GM10248 (cell line): ENCODE measurements at regions not wholly inside any gene's neighbourhood (a gene's known extent, or its start where the extent isn't known, plus 50 kb on each side); places are given as distances from the start of the nearest gene placed in this dataset.

Experiments
- CTCF ChIA-PET: fragments of 300-600 bp; sonication (Branson Sonifier 250); formaldehyde crosslinking; extraction: SDS; loops from one replicate; lab custom pipeline; 2021; ENCODE audit warnings: antibody characterized with exemption; lab: Yijun Ruan, JAX
- POLR2A ChIA-PET: fragments of 350-650 bp; sonication (Branson Sonifier 250); formaldehyde crosslinking; extraction: SDS; loops from one replicate; lab custom pipeline; 2020; ENCODE audit warnings: antibody characterized with exemption; lab: Yijun Ruan, JAX
- DNase-seq: peaks from one replicate; pipeline ENCODE4 v3.0.0; 2012; ENCODE audit errors: extremely low spot score
- TF ChIP-seq, protein P1 (sequence below): IDR thresholded peaks from 2 replicates; pipeline ENCODE4 v1.5.1; 2012; ENCODE audit warnings: mild to moderate bottlenecking, low read depth; ENCODE audit errors: extremely low read depth, missing control alignments, control extremely low read depth

DNA sequence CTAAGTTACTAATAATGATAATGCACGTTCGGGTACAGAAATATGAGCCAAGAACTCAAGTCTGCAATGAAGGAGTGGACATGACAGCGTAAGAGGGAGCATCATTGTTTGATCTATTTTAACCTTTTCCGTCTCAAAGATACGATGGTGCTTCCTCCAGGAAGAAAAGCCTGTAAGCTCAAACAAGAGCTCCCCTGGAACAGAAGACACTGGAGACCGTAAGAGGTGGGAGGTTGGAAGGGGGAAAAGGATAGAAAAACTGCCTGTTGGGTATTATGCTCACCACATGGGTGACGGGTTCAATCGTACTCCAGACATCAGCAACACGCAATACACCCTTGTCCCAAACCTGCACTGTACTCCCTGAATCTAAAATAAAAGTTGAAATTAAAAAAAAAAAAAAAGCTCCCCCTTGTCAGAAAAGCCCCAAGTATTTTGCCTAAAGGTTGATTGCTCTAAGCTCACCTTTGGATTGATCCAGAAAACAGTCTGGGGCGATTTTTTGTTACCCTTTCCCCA is 180.5 kb downstream of the TRIM27 start:
- CTCF ChIA-PET = no interaction called here

DNA sequence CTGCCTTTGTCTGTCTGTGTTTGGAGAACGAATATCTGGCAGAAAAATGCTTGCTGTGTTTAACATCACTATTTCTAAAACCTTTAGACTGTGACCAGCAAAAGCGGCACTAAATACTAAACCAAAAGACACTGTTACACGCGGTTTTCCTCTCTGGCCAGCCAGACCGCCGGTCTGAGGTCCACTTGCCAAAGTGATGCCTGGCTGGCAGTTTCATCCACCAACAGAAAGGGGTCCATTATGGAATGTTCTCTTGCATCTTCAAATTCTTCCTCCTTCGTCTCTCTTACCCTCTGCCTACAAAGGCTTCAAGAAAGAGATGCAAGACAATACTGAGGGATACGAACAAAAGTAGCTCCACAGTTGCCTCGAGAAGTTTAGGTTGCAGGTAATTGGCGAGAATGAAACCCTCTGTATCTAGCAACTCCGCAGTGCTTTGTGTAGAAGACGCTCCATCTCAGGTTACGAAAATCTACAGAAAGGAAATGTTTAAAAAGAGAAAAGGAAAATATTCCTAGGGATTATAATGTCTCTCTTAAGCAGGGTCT is 176.6 kb downstream of the TRIM27 start:
- no peak for DNase-seq
- TF ChIP-seq, protein P1, sequence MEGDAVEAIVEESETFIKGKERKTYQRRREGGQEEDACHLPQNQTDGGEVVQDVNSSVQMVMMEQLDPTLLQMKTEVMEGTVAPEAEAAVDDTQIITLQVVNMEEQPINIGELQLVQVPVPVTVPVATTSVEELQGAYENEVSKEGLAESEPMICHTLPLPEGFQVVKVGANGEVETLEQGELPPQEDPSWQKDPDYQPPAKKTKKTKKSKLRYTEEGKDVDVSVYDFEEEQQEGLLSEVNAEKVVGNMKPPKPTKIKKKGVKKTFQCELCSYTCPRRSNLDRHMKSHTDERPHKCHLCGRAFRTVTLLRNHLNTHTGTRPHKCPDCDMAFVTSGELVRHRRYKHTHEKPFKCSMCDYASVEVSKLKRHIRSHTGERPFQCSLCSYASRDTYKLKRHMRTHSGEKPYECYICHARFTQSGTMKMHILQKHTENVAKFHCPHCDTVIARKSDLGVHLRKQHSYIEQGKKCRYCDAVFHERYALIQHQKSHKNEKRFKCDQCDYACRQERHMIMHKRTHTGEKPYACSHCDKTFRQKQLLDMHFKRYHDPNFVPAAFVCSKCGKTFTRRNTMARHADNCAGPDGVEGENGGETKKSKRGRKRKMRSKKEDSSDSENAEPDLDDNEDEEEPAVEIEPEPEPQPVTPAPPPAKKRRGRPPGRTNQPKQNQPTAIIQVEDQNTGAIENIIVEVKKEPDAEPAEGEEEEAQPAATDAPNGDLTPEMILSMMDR = no peak
- CTCF ChIA-PET = no interaction called here
- POLR2A ChIA-PET = no interaction called here

More for the DNA sequence above, 180.5 kb downstream of the TRIM27 start:
- no peak for DNase-seq
- POLR2A ChIA-PET = no interaction called here
- TF ChIP-seq, protein P1 = no peak

DNA sequence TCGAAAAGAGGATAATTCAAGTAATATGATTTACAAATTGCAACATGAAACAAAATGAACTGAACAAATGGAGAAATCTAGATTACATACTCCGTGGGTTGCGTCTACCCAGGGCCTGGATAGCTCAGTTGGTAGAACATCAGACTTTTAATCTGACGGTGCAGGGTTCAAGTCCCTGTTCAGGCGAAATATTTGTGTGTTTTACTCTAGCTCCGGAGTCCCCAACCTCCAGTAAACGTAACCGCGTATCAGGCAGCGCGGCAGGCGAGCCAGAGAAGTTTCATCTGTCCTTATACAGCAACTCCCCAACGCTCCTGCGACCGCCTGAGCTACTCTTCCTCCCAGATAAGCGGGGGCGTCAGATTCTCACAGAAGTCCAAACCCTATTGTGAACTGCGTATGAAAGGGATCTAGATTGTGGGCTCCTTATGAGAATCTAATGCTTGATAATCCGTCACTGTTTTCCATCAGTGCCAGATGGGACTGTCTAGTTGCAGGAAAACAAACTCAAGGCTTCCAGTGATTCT is 176.1 kb downstream of the TRIM27 start:
- ChIA-PET POLR2A (no interaction called here), CTCF (no interaction called here)
- TF ChIP-seq, protein P1 = no peak
- no peak for DNase-seq

DNA sequence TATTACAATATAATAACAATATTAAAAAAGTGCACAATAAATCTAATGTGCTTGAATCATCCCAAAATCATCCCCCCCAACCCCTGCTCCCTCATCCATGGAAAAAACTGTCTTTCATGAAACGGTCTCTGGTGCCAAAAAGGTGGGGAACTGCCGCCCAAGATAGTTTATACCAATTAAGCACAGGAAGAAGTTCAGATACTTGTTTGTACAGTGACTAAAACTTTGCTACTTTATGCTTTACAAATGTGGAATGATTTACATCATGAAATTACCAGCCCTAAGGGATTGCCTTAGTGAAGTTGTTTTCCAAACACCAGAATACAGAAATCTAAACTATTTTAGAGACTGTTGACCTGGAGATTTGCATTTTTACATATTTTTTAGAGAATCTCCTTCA is 175.6 kb downstream of the TRIM27 start:
- TF ChIP-seq, protein P1 = no peak
- CTCF ChIA-PET = no interaction called here
- no peak for DNase-seq
- POLR2A ChIA-PET = no interaction called here

DNA sequence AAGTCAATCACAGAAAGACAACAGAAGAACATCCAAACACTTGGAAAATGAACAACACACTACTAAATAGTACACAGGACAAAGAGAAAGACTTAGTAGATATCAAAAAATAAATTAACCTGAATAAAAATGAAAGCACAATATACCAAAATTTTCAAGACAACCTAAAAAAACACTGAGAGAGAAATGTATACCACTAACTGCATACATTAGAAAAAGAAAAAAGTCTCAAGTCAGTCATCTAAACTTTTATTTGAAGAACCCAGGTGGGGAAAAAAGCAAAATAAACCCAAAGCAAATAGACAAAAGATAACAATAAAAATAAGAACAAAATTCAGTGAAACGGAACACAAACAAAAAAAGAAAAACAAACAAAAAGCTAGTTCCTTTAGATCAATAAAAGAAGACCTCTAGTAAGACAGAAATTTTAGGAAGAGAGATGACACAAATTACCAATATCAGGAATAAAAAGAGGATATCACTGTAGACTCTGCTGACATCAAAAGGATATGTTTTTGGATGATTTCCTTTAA is 172.8 kb downstream of the TRIM27 start:
- CTCF ChIA-PET = no interaction called here
- POLR2A ChIA-PET = no interaction called here
- DNase-seq = no peak
- TF ChIP-seq, protein P1 = no peak

GRCh38 chr6:28751514-28751913 is 172.3 kb downstream of the TRIM27 start:
- ChIA-PET POLR2A (no interaction called here), CTCF (no interaction called here)
- TF ChIP-seq, protein P1 = no peak
- DNase-seq = no peak
